Lung (tissue), 11 donors: ENCODE measurements at regions not wholly inside any gene's neighbourhood (a gene's known extent, or its start where the extent isn't known, plus 50 kb on each side); places are given as distances from the start of the nearest gene placed in this dataset.

Experiments used
- ATAC-seq: fragments of 200-7000 bp; cut with Tn5 transposase; one replicate; pipeline ENCODE4 v1.9.1; 2020; ENCODE audit warnings: moderate number of reproducible peaks; ENCODE audit not compliant: insufficient read depth, low FRiP score
- DNase-seq, 3 donors: peaks; one replicate each; pipeline ENCODE4 v3.0.0-alpha.2; 2013 to 2017
- H3K27ac ChIP-seq, 2 donors: one replicate each; pipeline ENCODE4 v1.5.1; 2013; ENCODE audit warnings: mild to moderate bottlenecking in 2 of 2, moderate library complexity in 2 of 2, control low read depth in 1 of 2, inconsistent platforms in 1 of 2, low read depth in 1 of 2, low read length in 1 of 2
- H3K27me3 ChIP-seq, 3 donors: one replicate each; pipeline ENCODE4 v1.5.1; 2013; ENCODE audit warnings: low read length in 2 of 3; ENCODE audit not compliant: control insufficient read depth in 3 of 3, insufficient read depth in 3 of 3
- H3K36me3 ChIP-seq, 4 donors: one replicate each; pipeline ENCODE4 v1.5.1; 2013; ENCODE audit warnings: low read length in 4 of 4, mild to moderate bottlenecking in 1 of 4, moderate library complexity in 1 of 4; ENCODE audit not compliant: control insufficient read depth in 4 of 4, insufficient read depth in 4 of 4
- H3K4me1 ChIP-seq, 5 donors: one replicate each; pipeline ENCODE4 v1.5.1; 2013; ENCODE audit warnings: low read length in 5 of 5, mild to moderate bottlenecking in 2 of 5, moderate library complexity in 1 of 5; ENCODE audit not compliant: control insufficient read depth in 5 of 5, insufficient read depth in 5 of 5
- H3K4me3 ChIP-seq: one replicate; pipeline ENCODE4 v1.5.1; 2013; ENCODE audit warnings: mild to moderate bottlenecking, control low read depth, moderate library complexity
- H3K9ac ChIP-seq, 2 donors: one replicate each; pipeline ENCODE4 v1.5.1; 2013; ENCODE audit warnings: low read length in 2 of 2, control low read depth in 1 of 2; ENCODE audit not compliant: insufficient read depth in 1 of 2
- H3K9me3 ChIP-seq, 4 donors: one replicate each; pipeline ENCODE4 v1.5.1; 2013; ENCODE audit warnings: low read length in 3 of 4, mild to moderate bottlenecking in 1 of 4, moderate library complexity in 1 of 4; ENCODE audit not compliant: control insufficient read depth in 4 of 4, insufficient read depth in 3 of 4
- CTCF ChIP-seq: IDR thresholded peaks from 2 replicates; pipeline ENCODE4 v1.5.1; 2012; ENCODE audit warnings: mild to moderate bottlenecking; ENCODE audit errors: control extremely low read depth, extremely low read depth
- WGBS, 2 donors: extraction: QIAGEN DNeasy Blood & Tissue Kit; methylation state at CpG; one replicate each; pipeline ENCODE4 v1.1.7; 2013; 5-methylcytosine and 5-hydroxymethylcytosine counted together
- donor health status: control.
- donor health status: control.
- donor health status: Bipolar disorder and iron deficiency.
- donor health status: healthy.
- donor health status: DM: yes; HTN: yes; CAD: no.

- no peaks in the 10 kb centered on the region for H3K27me3 ChIP-seq
- TF ChIP-seq CTCF: no peak
- ATAC-seq (no peak), DNase-seq (no peak)
- no peaks in the 10 kb centered on the region for H3K36me3 ChIP-seq
- no peak overlapping the region for H3K4me3 ChIP-seq
- WGBS, 2 donors: 81 to 83% methylated on average over 6 of the region's 6 CpGs
- H3K9me3 ChIP-seq: no peaks in the 10 kb centered on the region
- no peak overlapping the region for H3K9ac ChIP-seq
- no peaks in the 10 kb centered on the region for H3K4me1 ChIP-seq
- no peak overlapping the region for H3K27ac ChIP-seq
Observed at GRCh38 chr11:96942855-96943254, 553.0 kb downstream of the JRKL start.

GRCh38 chr11:96943970-96944369, 554.2 kb downstream of the JRKL start:
- no peaks in the 10 kb centered on the region for H3K4me1 ChIP-seq
- no peak overlapping the region for H3K9ac ChIP-seq
- H3K9me3 ChIP-seq: no peaks in the 10 kb centered on the region
- TF ChIP-seq CTCF: no peak
- DNase-seq (no peak), ATAC-seq (no peak)
- H3K27me3 ChIP-seq: no peaks in the 10 kb centered on the region
- 74 to 75% methylated on average over 1 of the region's 1 CpG for WGBS, 2 donors
- H3K4me3 ChIP-seq: no peak overlapping the region
- H3K36me3 ChIP-seq: no peaks in the 10 kb centered on the region
- no peak overlapping the region for H3K27ac ChIP-seq

- H3K4me3 ChIP-seq: no peak overlapping the region
- 93 to 96% methylated on average over 2 of the region's 2 CpGs for WGBS, 2 donors
- no peak for TF ChIP-seq CTCF
- H3K36me3 ChIP-seq: no peaks in the 10 kb centered on the region
- no peaks in the 10 kb centered on the region for H3K4me1 ChIP-seq
- no peak overlapping the region for H3K9ac ChIP-seq
- ATAC-seq: no peak
- DNase-seq: no peak
- H3K9me3 ChIP-seq: no peaks in the 10 kb centered on the region
- no peak overlapping the region for H3K27ac ChIP-seq
- no peaks in the 10 kb centered on the region for H3K27me3 ChIP-seq
Observed at GRCh38 chr11:96948066-96948465, 558.3 kb downstream of the JRKL start.

- H3K27ac ChIP-seq: no peak overlapping the region
- H3K4me3 ChIP-seq: no peak overlapping the region
- no peak for ATAC-seq
- H3K4me1 ChIP-seq: no peaks in the 10 kb centered on the region
- H3K27me3 ChIP-seq: no peaks in the 10 kb centered on the region
- 13 to 40% methylated on average over 2 of the region's 2 CpGs for WGBS, 2 donors
- H3K36me3 ChIP-seq: no peaks in the 10 kb centered on the region
- H3K9me3 ChIP-seq: no peaks in the 10 kb centered on the region
- H3K9ac ChIP-seq: no peak overlapping the region
- no peak for DNase-seq
- TF ChIP-seq CTCF: no peak
Observed at GRCh38 chr11:96949464-96949863, 559.7 kb downstream of the JRKL start.
